ENCODE measurements at regions not wholly inside any gene's neighbourhood (a gene's known extent, or its start where the extent isn't known, plus 50 kb on each side); places are given as distances from the start of the nearest gene placed in this dataset.

GRCh38 chr3:59515966-59516365, 466.1 kb upstream of the CFAP20DC start:
- TF ChIP-seq SP1 (IDR thresholded peaks at IDR 0.05) (no peak), ELF4 (IDR thresholded peaks at IDR 0.05) (no peak), SUZ12 (IDR thresholded peaks at IDR 0.05) (no peak), ARNT (IDR thresholded peaks at IDR 0.05) (no peak), FOXA1 (IDR thresholded peaks at IDR 0.05) (no peak), FOXM1 (IDR thresholded peaks at IDR 0.05; ENCODE audit: borderline replicate concordance) (no peak), BHLHE40 (IDR thresholded peaks at IDR 0.05; ENCODE audit: borderline replicate concordance) (no peak), PKNOX1 (IDR thresholded peaks at IDR 0.05) (no peak), FOXK2 (IDR thresholded peaks at IDR 0.05) (no peak), HDGF (IDR thresholded peaks at IDR 0.05; ENCODE audit: borderline replicate concordance) (no peak), CTBP1 (IDR thresholded peaks at IDR 0.05; ENCODE audit: borderline replicate concordance) (no peak), TARDBP (IDR thresholded peaks at IDR 0.05) (no peak), ZNF384 (IDR thresholded peaks at IDR 0.05) (no peak), LEF1 (IDR thresholded peaks at IDR 0.05; ENCODE audit: borderline replicate concordance) (no peak)
